Ishikawa (cell line): ENCODE measurements at regions not wholly inside any gene's neighbourhood (a gene's known extent, or its start where the extent isn't known, plus 50 kb on each side); places are given as distances from the start of the nearest gene placed in this dataset.
A peak's percentile ranks its signal among the peaks of the same experiment; 100 is the strongest.

Experiments
- CEBPB ChIP-seq: IDR thresholded peaks from 2 replicates; pipeline ENCODE4 v1.6.1; 2012
- CREB1 ChIP-seq: IDR thresholded peaks from 2 replicates; pipeline ENCODE4 v1.6.1; 2012; ENCODE audit warnings: low read depth
- EGR1 ChIP-seq: IDR thresholded peaks from 2 replicates; pipeline ENCODE4 v1.6.1; 2012
- EP300 ChIP-seq: IDR thresholded peaks from 2 replicates; pipeline ENCODE4 v1.6.1; 2012; ENCODE audit warnings: borderline replicate concordance
- FOXM1 ChIP-seq: IDR thresholded peaks from 2 replicates; pipeline ENCODE4 v1.6.1; 2012; ENCODE audit warnings: low read depth, borderline replicate concordance
- MAX ChIP-seq: IDR thresholded peaks from 2 replicates; pipeline ENCODE4 v1.6.1; 2012
- NFIC ChIP-seq: IDR thresholded peaks from 2 replicates; pipeline ENCODE4 v1.6.1; 2012
- RAD21 ChIP-seq: IDR thresholded peaks from 2 replicates; pipeline ENCODE4 v1.6.1; 2012; ENCODE audit warnings: low read depth
- REST ChIP-seq: IDR thresholded peaks from 2 replicates; pipeline ENCODE4 v1.6.1; 2012; ENCODE audit warnings: low read depth, mild to moderate bottlenecking
- TAF1 ChIP-seq: IDR thresholded peaks from 2 replicates; pipeline ENCODE4 v1.6.1; 2012; ENCODE audit warnings: low read depth, mild to moderate bottlenecking
- TCF12 ChIP-seq: IDR thresholded peaks from 2 replicates; pipeline ENCODE4 v1.6.1; 2012; ENCODE audit warnings: low read depth
- TEAD4 ChIP-seq: IDR thresholded peaks from 2 replicates; pipeline ENCODE4 v1.6.1; 2012
- USF1 ChIP-seq: IDR thresholded peaks from 2 replicates; pipeline ENCODE4 v1.6.1; 2012
- YY1 ChIP-seq: IDR thresholded peaks from 2 replicates; pipeline ENCODE4 v1.6.1; 2012; ENCODE audit warnings: low read depth
- ZBTB7A ChIP-seq: IDR thresholded peaks from 2 replicates; pipeline ENCODE4 v1.6.1; 2012; ENCODE audit warnings: low read depth

- TF ChIP-seq USF1 (no peak), ZBTB7A (no peak), TCF12 (no peak), REST (no peak), EP300 (no peak), CREB1 (no peak), FOXM1 (no peak), YY1 (no peak), TEAD4 (no peak), CEBPB (no peak), RAD21 (no peak), TAF1 (no peak), NFIC (no peak), MAX (no peak), EGR1 (no peak)
Observed at GRCh38 chrX:137891431-137891830, 325.5 kb downstream of the ZIC3 start.

GRCh38 chrX:137896123-137896522 lies 330.2 kb downstream of the ZIC3 start:
- TF ChIP-seq MAX = no peak
- no peak for TF ChIP-seq USF1
- TF ChIP-seq ZBTB7A = no peak
- no peak for TF ChIP-seq EP300
- no peak for TF ChIP-seq TAF1
- no peak for TF ChIP-seq FOXM1
- TF ChIP-seq NFIC = no peak
- no peak for TF ChIP-seq CREB1
- TF ChIP-seq RAD21 = no peak
- no peak for TF ChIP-seq TEAD4

GRCh38 chrX:137915466-137915865 lies 349.5 kb downstream of the ZIC3 start:
- TF ChIP-seq MAX (no peak), RAD21 (no peak), TAF1 (no peak), CEBPB (no peak), TEAD4 (no peak), REST (no peak), EGR1 (no peak), ZBTB7A (no peak)

GRCh38 chrX:137916090-137916746 lies 350.3 kb downstream of the ZIC3 start:
- TF ChIP-seq ZBTB7A = no peak
- no peak for TF ChIP-seq CREB1
- no peak for TF ChIP-seq CEBPB
- no peak for TF ChIP-seq TEAD4
- no peak for TF ChIP-seq FOXM1
- TF ChIP-seq EGR1 = no peak
- TF ChIP-seq YY1 = no peak
- no peak for TF ChIP-seq TCF12

GRCh38 chrX:137926090-137926489 lies 360.2 kb downstream of the ZIC3 start:
- 0 out of 2 replicates have a peak, but pooled peaks have one; percentile 3 for TF ChIP-seq RAD21
- no peak for TF ChIP-seq CREB1

- TF ChIP-seq REST = no peak
- no peak for TF ChIP-seq USF1
- no peak for TF ChIP-seq YY1
- no peak for TF ChIP-seq CEBPB
- TF ChIP-seq ZBTB7A = no peak
- TF ChIP-seq EP300 = no peak
- TF ChIP-seq EGR1 = no peak
- TF ChIP-seq TCF12 = no peak
- TF ChIP-seq TEAD4 = no peak
- no peak for TF ChIP-seq TAF1
- TF ChIP-seq MAX = no peak
- TF ChIP-seq NFIC = no peak
- no peak for TF ChIP-seq CREB1
- TF ChIP-seq FOXM1 = no peak
- no peak for TF ChIP-seq RAD21
Observed at GRCh38 chrX:137929951-137930350, 364.0 kb downstream of the ZIC3 start.
